Urinary bladder (tissue), 3 donors: ENCODE measurements at regions not wholly inside any gene's neighbourhood (a gene's known extent, or its start where the extent isn't known, plus 50 kb on each side); places are given as distances from the start of the nearest gene placed in this dataset.

ENCODE experiments used
- DNase-seq: peaks from one replicate; pipeline ENCODE4 v3.0.0-alpha.2; 2015; ENCODE audit errors: extremely low spot score
- H3K27ac ChIP-seq: one replicate; pipeline ENCODE4 v1.5.1; 2013; ENCODE audit warnings: low read depth, mild to moderate bottlenecking, moderate library complexity
- H3K36me3 ChIP-seq: one replicate; pipeline ENCODE4 v1.6.1; 2013; ENCODE audit warnings: mild to moderate bottlenecking, moderate library complexity; ENCODE audit not compliant: insufficient read depth
- H3K4me1 ChIP-seq: one replicate; pipeline ENCODE4 v1.6.1; 2013; ENCODE audit warnings: mild to moderate bottlenecking, moderate library complexity; ENCODE audit not compliant: insufficient read depth
- H3K4me3 ChIP-seq: one replicate; pipeline ENCODE4 v1.5.1; 2013; ENCODE audit warnings: low read depth, low read length
- WGBS: extraction: QIAGEN DNeasy Blood & Tissue Kit; methylation state at CpG from one replicate; pipeline ENCODE4 v1.1.7; 2013; 5-methylcytosine and 5-hydroxymethylcytosine counted together
- donor health status: healthy with polysubstance abuse.
- donor health status: healthy.

DNA sequence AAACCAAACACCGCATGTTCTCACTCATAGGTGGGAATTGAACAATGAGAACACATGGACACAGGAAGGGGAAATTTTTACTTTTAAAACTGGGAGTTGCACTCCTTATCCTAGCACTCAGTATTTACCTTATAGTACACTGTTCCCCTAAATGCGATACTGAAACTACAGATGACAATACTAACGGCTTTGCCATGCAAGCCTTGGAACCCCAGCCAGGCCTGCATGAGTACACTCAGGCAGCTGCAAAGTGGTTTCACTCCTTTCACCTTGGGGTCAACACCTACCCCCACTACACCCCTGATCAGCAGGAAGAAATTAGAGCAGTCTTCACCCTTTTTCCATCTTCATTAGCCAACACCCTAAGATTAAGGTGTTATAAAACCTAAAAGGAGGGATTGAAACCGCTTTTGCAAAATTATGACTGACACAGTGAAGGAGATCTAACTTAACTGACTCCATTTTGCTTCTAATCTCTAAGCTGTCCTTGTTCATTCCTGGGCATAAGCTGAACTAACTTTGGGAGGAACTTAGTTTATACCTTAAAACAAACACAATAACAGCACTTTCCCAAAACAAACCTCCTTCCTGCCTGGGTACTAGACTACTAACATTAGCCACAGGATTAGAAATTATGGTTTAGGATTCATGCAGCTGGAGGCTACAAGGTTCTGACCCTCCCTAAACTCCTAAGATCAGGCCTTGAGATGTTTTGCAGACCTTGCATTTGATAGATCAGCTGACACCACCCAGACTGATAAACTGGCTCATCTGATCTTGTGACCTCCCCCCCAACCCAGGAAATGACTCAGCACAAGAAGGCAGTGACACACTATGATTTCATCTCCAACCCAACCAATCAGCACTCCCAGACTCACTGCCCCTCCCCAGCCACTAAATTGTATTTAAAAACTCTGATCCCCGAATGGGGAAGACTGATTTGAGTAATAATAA is 452.1 kb upstream of the PPP2R3A start:
- Histone ChIP-seq H3K4me3 (no peak overlapping the region), H3K27ac (no peak overlapping the region), H3K36me3 (no peaks in the 10 kb centered on the region), H3K4me1 (no peaks in the 10 kb centered on the region)
- no peak for DNase-seq
- 81% methylated on average over 5 of the region's 5 CpGs for WGBS

DNA sequence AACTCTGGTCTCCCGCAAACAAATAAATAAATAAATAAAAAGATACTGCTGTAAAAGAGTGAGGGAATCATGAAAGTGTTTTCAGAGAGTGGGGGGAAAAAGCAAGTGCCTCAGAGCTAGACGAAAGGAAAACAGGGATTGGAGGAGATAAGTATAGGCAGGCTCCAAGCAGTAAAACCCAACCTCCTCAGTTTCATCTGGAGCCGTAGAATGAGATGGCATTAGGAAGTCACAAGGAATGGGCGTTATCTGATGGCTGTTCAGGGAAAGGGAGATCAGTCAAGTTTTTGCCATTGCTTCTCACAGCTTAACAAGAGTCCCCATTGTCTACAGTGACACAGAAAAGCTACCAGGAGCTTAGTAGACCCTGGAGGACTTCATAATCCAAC is 451.5 kb upstream of the PPP2R3A start:
- no peak for DNase-seq
- Histone ChIP-seq H3K27ac (no peak overlapping the region), H3K36me3 (no peaks in the 10 kb centered on the region), H3K4me3 (no peak overlapping the region), H3K4me1 (no peaks in the 10 kb centered on the region)
- 46% methylated on average over 4 of the region's 4 CpGs for WGBS

DNA sequence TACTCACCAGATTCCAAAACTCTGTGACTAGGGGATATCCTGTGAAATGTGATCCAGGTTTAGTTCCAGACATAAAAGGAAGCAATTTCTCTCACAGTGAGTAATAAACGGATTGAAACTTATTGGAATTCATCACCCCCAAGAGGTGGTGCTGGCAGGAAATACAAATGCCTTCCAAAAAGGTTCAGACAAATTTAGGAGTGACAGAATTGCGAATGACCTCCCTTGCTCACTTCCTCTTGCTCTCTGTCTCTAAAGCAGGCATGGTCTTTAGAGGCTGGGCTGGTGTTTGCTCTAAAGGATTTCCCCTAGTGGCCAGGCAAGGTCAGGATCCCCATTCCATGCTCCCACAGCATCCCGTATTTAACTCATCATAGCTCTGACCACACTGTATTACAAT is 449.4 kb upstream of the PPP2R3A start:
- H3K4me1 ChIP-seq: no peaks in the 10 kb centered on the region
- DNase-seq: no peak

DNA sequence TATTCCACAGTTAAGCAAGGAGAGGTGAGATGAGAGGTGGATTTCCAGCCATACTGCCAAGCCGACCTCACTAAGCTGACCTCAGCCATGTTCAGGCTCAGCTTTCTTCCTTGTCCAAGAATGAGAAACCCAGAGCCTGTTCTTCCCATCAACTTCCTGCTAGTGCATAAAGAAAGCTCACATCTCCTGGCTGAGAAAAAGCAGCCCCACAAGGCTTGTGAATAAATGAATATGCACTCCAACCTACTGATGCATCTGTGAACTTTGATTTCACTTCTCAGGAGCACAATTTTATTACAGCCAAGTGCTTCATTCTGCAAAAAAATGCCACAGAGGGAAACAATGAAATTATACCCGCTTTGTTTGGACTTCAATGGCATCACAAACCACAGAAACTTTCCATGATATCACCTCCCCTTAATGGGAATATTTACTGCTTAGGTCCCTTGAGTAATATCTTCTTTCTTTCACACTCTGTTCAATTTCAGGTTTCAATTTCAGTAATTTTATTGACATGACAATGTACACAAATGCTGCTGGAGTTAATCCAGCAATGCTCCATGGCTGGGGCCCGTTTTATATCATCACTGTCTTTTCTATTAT is 437.0 kb upstream of the PPP2R3A start:
- 47% methylated on average over 3 of the region's 3 CpGs for WGBS
- H3K4me3 ChIP-seq: no peak overlapping the region
- H3K27ac ChIP-seq: no peak overlapping the region
- H3K4me1 ChIP-seq: no peaks in the 10 kb centered on the region
- H3K36me3 ChIP-seq: no peaks in the 10 kb centered on the region
- no peak for DNase-seq

More for the DNA sequence above, 449.4 kb upstream of the PPP2R3A start:
- WGBS: 18% methylated on average over 3 of the region's 3 CpGs
- Histone ChIP-seq H3K36me3 (no peaks in the 10 kb centered on the region), H3K4me3 (no peak overlapping the region), H3K27ac (no peak overlapping the region)

DNA sequence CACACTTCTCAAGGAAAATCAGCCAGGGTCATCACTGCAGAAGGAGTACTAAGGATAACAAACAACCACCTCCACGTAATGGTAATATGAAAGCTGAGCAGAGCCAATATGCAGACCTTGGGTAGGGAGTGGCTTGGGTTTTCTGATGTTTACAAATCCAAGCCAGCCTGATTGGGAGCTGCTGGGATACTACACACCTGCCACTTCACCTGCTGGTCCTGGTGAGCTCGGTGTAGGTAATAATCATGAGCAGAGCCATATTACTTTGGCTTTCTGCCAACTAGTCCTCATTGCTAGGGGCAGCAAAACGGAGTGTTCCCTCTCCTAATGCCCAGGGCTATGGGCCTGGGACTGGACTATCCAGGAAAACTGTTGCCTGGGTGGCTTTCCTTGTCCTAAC is 433.5 kb upstream of the PPP2R3A start:
- WGBS: 61% methylated on average over 3 of the region's 3 CpGs
- Histone ChIP-seq H3K36me3 (no peaks in the 10 kb centered on the region), H3K4me3 (no peak overlapping the region), H3K27ac (no peak overlapping the region), H3K4me1 (no peaks in the 10 kb centered on the region)
- no peak for DNase-seq

DNA sequence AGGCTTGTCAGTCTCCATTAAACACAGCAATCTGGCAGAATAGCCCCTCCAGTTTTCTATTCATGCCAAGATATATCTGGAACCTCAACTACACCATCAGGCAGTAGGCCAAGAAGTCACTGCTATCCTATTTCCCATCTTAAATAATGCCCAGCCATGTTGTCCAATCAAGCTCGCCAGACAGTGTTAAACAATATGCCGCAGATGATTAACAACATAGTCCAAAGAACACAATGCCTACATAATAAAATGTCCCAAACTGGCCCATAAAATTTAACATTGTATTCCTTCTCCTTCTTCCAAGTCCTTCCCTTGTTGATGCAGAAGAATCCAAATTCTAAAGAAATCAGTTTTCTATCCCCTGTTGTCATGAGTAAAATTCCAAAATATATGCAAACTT is 427.4 kb upstream of the PPP2R3A start:
- H3K4me1 ChIP-seq: no peaks in the 10 kb centered on the region
- H3K36me3 ChIP-seq: no peaks in the 10 kb centered on the region
- no peak overlapping the region for H3K27ac ChIP-seq
- H3K4me3 ChIP-seq: no peak overlapping the region
- WGBS: 79% methylated on average over 2 of the region's 2 CpGs
- no peak for DNase-seq

DNA sequence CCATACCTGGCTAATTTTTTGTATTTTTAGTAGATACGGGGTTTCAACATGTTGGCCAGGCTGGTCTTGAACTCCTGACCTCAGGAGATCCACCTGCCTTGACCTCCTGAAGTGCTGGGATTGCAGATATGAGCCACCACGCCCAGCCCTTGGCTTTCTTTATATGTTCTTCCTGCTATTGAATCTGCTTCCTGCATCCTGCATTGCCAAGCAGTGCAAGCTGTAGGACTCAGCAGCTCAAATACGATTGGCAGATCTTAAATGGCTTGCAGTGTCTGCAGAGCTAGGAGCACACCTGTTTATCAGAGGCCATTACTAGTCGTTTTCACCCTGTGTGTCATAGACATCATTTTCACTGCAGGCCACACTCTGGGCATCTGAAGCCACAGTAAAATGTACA is 426.2 kb upstream of the PPP2R3A start:
- Histone ChIP-seq H3K4me1 (no peaks in the 10 kb centered on the region), H3K4me3 (no peak overlapping the region), H3K27ac (no peak overlapping the region), H3K36me3 (no peaks in the 10 kb centered on the region)
- no peak for DNase-seq
- 62% methylated on average over 4 of the region's 4 CpGs for WGBS

DNA sequence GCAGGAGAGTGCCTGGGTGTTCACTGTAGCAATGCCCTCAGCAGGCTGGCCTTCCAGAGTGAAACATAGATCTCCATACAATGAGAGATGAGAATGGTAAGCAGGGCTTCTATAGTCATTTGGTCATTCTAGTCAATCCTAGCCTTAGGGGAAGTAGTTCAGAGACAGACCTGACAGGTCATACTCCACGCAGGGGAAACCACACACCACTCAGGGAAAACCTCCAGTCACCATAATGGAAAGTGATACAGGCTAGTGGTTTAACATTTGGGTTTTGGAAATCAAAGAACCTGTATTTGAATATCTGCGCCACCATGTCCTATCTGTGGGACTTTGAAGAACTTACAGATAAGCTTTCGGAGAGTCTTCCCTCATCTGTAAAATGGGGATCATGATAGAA is 425.7 kb upstream of the PPP2R3A start:
- H3K4me1 ChIP-seq: no peaks in the 10 kb centered on the region
- H3K36me3 ChIP-seq: no peaks in the 10 kb centered on the region
- 85% methylated on average over 3 of the region's 3 CpGs for WGBS
- no peak overlapping the region for H3K4me3 ChIP-seq
- H3K27ac ChIP-seq: no peak overlapping the region
- DNase-seq: no peak

DNA sequence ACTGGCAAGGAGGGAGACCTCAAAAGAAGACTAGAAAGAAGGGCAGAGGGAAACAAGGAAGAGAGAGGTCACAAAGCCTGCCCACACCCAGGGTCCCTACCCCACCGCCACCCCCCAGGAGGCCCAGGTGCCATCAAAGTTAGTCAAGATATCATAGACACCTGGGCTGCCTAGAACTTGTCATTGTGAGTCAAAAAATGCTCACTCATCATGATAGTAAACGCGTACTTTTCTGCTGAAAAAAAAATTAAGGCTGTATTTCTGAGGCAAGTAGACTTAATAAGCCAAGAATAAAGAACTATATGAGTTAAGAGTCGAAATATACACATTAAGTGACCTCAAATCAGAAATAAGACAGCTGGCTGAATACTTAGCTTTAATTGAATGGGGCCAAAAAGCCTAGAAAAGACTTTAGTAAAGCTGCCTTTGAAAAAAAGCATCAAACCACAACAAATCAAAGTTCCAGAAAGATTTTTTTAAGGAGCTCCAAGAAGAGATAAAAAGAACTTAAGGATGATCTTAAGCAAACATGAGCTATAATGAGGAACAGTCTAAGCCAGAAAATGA is 415.5 kb upstream of the PPP2R3A start:
- WGBS: 66% methylated on average over 4 of the region's 4 CpGs
- H3K27ac ChIP-seq: no peak overlapping the region
- no peaks in the 10 kb centered on the region for H3K4me1 ChIP-seq
- no peak for DNase-seq
- H3K4me3 ChIP-seq: no peak overlapping the region
- no peaks in the 10 kb centered on the region for H3K36me3 ChIP-seq

DNA sequence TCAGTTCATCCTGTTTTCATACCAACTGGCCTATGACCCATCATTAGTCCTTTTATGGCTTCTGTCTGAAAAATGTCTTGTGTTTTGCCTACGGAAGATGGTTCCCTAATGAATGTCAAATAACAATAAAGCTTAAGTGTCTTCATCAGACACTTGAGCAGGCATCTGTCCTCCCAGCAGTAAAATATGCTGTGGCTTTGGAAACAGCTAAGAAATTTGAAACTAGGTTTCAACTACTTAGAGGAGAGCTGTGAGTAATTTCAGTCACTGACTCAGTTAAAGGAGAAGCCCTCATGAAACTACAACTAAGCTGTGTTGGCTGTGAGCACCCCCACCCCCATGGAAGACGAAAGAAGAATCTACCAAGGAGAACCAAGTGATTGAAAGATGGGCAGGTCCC is 409.4 kb upstream of the PPP2R3A start:
- 61% methylated on average over 2 of the region's 2 CpGs for WGBS
- Histone ChIP-seq H3K4me1 (no peaks in the 10 kb centered on the region), H3K36me3 (no peaks in the 10 kb centered on the region), H3K4me3 (no peak overlapping the region), H3K27ac (no peak overlapping the region)
- DNase-seq: no peak

DNA sequence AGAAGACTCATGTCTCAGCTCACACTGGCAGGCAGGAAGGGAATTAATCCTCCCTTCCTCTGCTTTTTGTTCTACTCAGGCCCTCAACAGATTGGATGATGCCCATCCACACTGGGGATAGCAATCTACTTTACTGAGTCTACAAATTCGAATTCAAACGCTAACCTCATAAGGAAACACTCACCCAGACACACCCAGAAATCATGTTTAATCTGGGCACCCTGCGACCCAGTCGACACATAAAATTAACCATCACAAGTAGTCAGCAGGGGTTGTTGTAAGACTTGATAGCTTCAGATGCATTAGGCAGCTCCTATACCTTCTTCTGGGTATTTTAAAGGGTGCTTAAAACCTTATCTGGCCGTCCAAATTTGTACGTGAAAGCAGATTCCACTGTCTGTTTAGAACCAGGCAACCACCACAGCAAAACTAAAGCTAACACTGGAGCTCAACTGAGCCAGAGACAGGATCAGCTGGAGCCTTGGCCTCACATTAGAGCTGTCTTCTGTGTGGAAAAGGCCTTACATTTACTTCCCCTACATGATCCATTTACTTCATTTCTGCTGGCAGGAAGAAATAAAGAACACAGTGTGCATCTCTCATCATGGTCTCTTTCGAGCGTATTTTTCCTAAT is 407.3 kb upstream of the PPP2R3A start:
- H3K27ac ChIP-seq: no peak overlapping the region
- DNase-seq: no peak
- no peaks in the 10 kb centered on the region for H3K36me3 ChIP-seq
- no peaks in the 10 kb centered on the region for H3K4me1 ChIP-seq
- WGBS: 66% methylated on average over 8 of the region's 8 CpGs
- H3K4me3 ChIP-seq: no peak overlapping the region

DNA sequence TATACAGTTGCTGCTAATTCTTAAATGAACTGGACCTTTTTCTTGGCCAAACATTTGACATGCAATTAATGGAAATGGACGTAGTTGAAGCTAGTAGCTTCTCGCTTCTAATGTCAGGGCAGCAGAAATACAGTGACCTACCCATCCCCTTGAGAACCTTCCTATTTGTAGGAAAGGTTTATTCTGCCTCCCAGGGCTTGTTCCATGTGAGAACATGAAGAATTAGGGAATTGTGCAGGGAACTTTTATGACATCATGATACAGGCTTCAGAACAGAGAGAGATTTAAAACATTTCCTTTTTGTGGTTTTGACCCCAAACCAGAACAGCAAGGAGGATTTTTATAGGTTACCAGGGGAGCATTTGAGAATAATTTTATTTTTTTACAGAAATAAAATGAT is 406.6 kb upstream of the PPP2R3A start:
- WGBS: 84% methylated on average over 2 of the region's 2 CpGs
- no peak overlapping the region for H3K4me3 ChIP-seq
- no peaks in the 10 kb centered on the region for H3K4me1 ChIP-seq
- no peaks in the 10 kb centered on the region for H3K36me3 ChIP-seq
- DNase-seq: no peak
- H3K27ac ChIP-seq: no peak overlapping the region

DNA sequence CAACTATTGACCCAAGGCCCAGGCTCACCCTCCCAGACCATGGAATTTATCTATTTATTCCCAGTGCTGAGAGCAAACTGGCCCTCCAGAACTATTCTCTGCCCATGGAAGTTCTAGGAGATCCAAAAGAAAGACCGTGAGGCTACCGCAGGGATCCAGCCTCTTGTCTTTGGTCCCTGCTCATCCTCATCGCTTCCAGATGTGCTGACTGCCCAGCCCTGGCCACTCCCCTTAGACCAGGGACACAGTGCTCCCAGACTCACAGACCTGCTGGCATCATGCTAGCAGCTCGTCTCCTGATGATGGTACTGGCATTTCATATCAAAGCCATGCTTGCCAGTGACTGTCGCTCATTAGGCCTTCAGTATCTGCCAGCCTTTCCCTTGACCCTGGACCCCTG is 405.7 kb upstream of the PPP2R3A start:
- DNase-seq: no peak
- no peak overlapping the region for H3K4me3 ChIP-seq
- H3K27ac ChIP-seq: no peak overlapping the region
- 84% methylated on average over 5 of the region's 5 CpGs for WGBS
- H3K36me3 ChIP-seq: no peaks in the 10 kb centered on the region
- no peaks in the 10 kb centered on the region for H3K4me1 ChIP-seq

DNA sequence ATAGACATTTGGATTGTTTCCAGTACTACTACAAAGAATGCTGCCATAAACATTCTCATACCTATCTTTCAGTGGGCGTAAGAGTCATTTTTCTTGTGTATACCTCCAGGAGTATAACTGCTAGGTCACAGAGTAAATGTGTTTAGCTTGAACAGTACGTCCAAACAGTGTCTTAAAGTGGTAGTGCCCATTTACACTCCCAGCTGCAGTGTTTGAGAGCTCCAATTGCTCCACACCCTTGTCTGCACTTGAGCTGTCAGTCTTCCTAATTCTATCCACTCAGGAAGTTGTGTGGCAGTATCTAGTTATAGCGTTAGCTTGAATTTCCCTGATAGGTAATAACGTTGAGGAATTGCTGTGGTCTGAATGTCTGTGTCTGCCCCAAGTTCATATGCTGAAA is 404.7 kb upstream of the PPP2R3A start:
- H3K27ac ChIP-seq: no peak overlapping the region
- H3K36me3 ChIP-seq: no peaks in the 10 kb centered on the region
- H3K4me3 ChIP-seq: no peak overlapping the region
- H3K4me1 ChIP-seq: no peaks in the 10 kb centered on the region
- WGBS: 65% methylated on average over 4 of the region's 4 CpGs
- DNase-seq: no peak
